Gastroesophageal sphincter (tissue), 3 donors: ENCODE measurements at regions not wholly inside any gene's neighbourhood (a gene's known extent, or its start where the extent isn't known, plus 50 kb on each side); places are given as distances from the start of the nearest gene placed in this dataset.

Experiments
- EP300 ChIP-seq: sonication (generic); formaldehyde crosslinking; IDR thresholded peaks from one replicate; pipeline ENCODE4 v1.6.1; 2017; ENCODE audit warnings: antibody characterized with exemption, mild to moderate bottlenecking
- POLR2A ChIP-seq, 2 donors: fragments of 450-650 bp; IDR thresholded peaks; one replicate each; pipeline ENCODE4 v1.6.1; 2017; ENCODE audit warnings: antibody characterized with exemption in 2 of 2, mild to moderate bottlenecking in 2 of 2, moderate library complexity in 1 of 2
- POLR2AphosphoS5 ChIP-seq: sonication (generic); formaldehyde crosslinking; IDR thresholded peaks from one replicate; pipeline ENCODE4 v1.6.1; 2017; ENCODE audit warnings: antibody characterized with exemption
- TF ChIP-seq, protein P1 (sequence below), 4 experiments: fragments of 200-600 bp in 2 of 4; fragments of 450-650 bp in 2 of 4; sonication (generic) in 1 of 4; IDR thresholded peaks; one replicate each; pipeline ENCODE4 v1.5.1; 2017 to 2019; ENCODE audit warnings: antibody characterized with exemption in 4 of 4, mild to moderate bottlenecking in 2 of 4, moderate library complexity in 2 of 4

DNA sequence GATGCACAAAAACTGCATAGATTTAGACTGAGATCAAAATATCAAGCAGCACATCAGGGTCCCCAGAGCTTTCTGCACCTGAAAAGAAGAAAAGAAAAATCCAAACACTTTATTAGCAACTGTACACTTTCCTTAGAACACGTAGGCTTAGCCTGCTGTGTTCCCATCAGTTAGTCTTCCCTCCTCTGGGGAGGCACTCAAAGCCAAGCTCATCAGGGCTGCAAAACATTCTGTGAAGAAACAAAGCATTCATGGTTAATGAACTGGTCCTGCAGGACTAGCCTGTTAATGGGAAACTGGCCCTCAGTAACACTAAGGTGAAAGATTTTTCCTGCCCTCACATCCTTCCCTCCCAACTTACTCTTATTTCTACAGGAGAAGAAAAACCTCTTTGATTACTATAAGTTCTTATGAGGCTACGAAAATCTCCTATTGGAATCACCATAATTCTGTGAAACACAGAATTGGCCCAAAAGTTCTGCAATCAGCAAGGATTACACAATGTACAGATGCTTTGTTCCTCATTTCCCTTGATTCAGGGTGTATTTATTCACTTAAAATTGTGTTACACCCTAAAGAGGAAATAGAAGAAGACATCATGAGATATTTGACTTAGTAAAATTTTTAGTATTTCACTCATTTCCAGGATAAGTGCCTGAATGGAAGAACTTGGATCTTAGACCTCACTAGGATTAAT is 901.0 kb upstream of the MAP3K7 start:
- no peak for TF ChIP-seq POLR2A (IDR thresholded peaks at IDR 0.05)
- TF ChIP-seq, protein P1, sequence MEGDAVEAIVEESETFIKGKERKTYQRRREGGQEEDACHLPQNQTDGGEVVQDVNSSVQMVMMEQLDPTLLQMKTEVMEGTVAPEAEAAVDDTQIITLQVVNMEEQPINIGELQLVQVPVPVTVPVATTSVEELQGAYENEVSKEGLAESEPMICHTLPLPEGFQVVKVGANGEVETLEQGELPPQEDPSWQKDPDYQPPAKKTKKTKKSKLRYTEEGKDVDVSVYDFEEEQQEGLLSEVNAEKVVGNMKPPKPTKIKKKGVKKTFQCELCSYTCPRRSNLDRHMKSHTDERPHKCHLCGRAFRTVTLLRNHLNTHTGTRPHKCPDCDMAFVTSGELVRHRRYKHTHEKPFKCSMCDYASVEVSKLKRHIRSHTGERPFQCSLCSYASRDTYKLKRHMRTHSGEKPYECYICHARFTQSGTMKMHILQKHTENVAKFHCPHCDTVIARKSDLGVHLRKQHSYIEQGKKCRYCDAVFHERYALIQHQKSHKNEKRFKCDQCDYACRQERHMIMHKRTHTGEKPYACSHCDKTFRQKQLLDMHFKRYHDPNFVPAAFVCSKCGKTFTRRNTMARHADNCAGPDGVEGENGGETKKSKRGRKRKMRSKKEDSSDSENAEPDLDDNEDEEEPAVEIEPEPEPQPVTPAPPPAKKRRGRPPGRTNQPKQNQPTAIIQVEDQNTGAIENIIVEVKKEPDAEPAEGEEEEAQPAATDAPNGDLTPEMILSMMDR (IDR thresholded peaks at IDR 0.05) = no peak
- TF ChIP-seq POLR2AphosphoS5 = no peak
- no peak for TF ChIP-seq EP300
